ENCODE measurements at regions not wholly inside any gene's neighbourhood (a gene's known extent, or its start where the extent isn't known, plus 50 kb on each side); places are given as distances from the start of the nearest gene placed in this dataset.
"Not testable (repeated sequence)": the region's sequence is repeated elsewhere in the genome, so short reads cannot be mapped to it uniquely, and the experiment has no call there.

DNA sequence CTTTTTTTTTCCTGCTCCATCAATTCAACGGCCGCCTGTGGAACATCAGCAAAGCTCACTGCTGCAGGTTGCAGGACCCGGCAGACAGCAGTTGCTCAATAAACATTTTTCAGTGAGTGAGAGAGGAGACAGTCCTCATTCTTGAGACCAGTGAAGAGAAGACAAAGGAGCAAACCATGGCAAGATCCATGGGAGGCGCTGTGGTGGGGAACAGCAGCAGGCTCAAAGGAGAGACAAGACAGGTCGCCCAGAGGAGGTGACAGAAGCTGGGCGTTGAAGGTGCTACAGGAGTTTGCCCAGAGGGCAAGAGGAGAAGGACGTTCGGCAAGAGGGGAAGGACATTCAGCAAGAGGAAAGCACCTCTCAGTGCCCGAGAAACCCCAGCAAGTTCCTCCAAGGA, 74.5 kb upstream of the FGFR2 start:
- Histone ChIP-seq H3K9me3 (ENCODE audit: low read length) (no peaks in the 10 kb centered on the region), H3K9ac (ENCODE audit: low read length) (no peak overlapping the region), H3K79me2 (ENCODE audit: insufficient read depth, low read length) (no peaks in the 10 kb centered on the region), H2AFZ (ENCODE audit: low read length) (no peak overlapping the region), H3F3A (ENCODE audit: insufficient read depth, low read length) (no peaks in the 10 kb centered on the region), H3K36me3 (ENCODE audit: insufficient read depth, low read length) (no peaks in the 10 kb centered on the region), H4K20me1 (ENCODE audit: insufficient read depth, low read length) (no peaks in the 10 kb centered on the region), H3K4me3 (ENCODE audit: low read depth, low read length, poor library complexity, severe bottlenecking) (no peak overlapping the region), H3K27ac (ENCODE audit: low read depth, low read length, poor library complexity, severe bottlenecking) (no peak overlapping the region), H3K27me3 (ENCODE audit: insufficient read depth, low read length) (no peaks in the 10 kb centered on the region; the same call in 1 of the 2 replicates), H3K4me2 (ENCODE audit: low read length) (no peak overlapping the region), H3K9me2 (ENCODE audit: low read depth, low read length) (no peaks in the 10 kb centered on the region), H3K4me1 (ENCODE audit: insufficient read depth, low read length, severe bottlenecking) (no peaks in the 10 kb centered on the region)
- no peak for TF ChIP-seq EZH2 (IDR thresholded peaks at IDR 0.05; ENCODE audit: borderline replicate concordance, low read length)
- no peak for TF ChIP-seq CTCF (IDR thresholded peaks at IDR 0.05; ENCODE audit: low read length)

DNA sequence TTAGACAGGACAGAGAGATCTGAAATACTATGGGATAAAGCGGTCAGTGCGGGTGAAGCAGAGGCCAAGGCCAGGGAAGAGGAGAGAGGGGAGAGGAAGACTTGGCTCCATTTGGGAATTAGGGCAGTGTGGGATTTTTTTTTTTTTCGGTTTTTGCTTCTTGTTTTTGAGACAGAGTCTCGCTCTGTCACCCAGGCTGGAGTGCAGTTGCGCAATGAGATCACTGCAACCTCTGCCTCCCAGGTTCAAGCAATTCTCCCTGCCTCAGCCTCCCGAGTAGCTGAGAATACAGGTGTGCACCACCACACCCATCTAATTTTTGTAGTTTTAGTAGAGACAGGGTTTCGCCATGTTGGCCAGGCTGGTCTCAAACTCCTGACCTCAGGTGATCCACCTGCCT, 71.6 kb upstream of the FGFR2 start:
- not testable (repeated sequence) for H3K4me3 ChIP-seq (ENCODE audit: low read depth, low read length, poor library complexity, severe bottlenecking); H3K27me3 ChIP-seq (ENCODE audit: insufficient read depth, low read length); H3K9me2 ChIP-seq (ENCODE audit: low read depth, low read length); H3F3A ChIP-seq (ENCODE audit: insufficient read depth, low read length); H3K4me2 ChIP-seq (ENCODE audit: low read length); H3K36me3 ChIP-seq (ENCODE audit: insufficient read depth, low read length); H3K27ac ChIP-seq (ENCODE audit: low read depth, low read length, poor library complexity, severe bottlenecking); H3K79me2 ChIP-seq (ENCODE audit: insufficient read depth, low read length); H4K20me1 ChIP-seq (ENCODE audit: insufficient read depth, low read length); H3K9me3 ChIP-seq (ENCODE audit: low read length); H3K9ac ChIP-seq (ENCODE audit: low read length); H2AFZ ChIP-seq (ENCODE audit: low read length); H3K4me1 ChIP-seq (ENCODE audit: insufficient read depth, low read length, severe bottlenecking)

DNA sequence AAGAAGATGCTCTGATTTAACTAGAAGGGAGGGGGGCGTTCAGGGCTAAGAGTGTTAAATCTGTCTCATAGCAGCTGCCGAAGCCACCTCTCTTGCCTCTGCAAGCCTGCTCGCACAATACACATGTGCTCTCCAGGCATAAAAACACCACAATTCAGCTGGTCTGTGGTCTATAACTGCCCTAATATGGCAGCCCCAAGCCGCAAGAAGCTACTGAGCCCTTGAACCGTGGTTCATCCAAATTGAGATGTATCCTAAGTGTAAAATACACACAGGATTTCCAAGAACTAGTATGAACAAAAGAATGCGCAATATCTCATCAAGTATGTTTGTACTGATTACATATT, 70.8 kb upstream of the FGFR2 start:
- no peak for TF ChIP-seq CTCF (IDR thresholded peaks at IDR 0.05; ENCODE audit: low read length)
- no peak for TF ChIP-seq EZH2 (IDR thresholded peaks at IDR 0.05; ENCODE audit: borderline replicate concordance, low read length)
- no peaks in the 10 kb centered on the region for H3K27me3 ChIP-seq (ENCODE audit: insufficient read depth, low read length)
- no peak overlapping the region for H3K9ac ChIP-seq (ENCODE audit: low read length)
- no peak overlapping the region for H3K27ac ChIP-seq (ENCODE audit: low read depth, low read length, poor library complexity, severe bottlenecking)
- no peaks in the 10 kb centered on the region for H3K36me3 ChIP-seq (ENCODE audit: insufficient read depth, low read length)
- no peak overlapping the region for H3K4me3 ChIP-seq (ENCODE audit: low read depth, low read length, poor library complexity, severe bottlenecking)
- H3K9me3 ChIP-seq (ENCODE audit: low read length): no peaks in the 10 kb centered on the region
- H2AFZ ChIP-seq (ENCODE audit: low read length): no peak overlapping the region
- H3K4me1 ChIP-seq (ENCODE audit: insufficient read depth, low read length, severe bottlenecking): no peaks in the 10 kb centered on the region
- H3K79me2 ChIP-seq (ENCODE audit: insufficient read depth, low read length): no peaks in the 10 kb centered on the region
- H3F3A ChIP-seq (ENCODE audit: insufficient read depth, low read length): no peaks in the 10 kb centered on the region
- H3K9me2 ChIP-seq (ENCODE audit: low read depth, low read length): no peaks in the 10 kb centered on the region
- H4K20me1 ChIP-seq (ENCODE audit: insufficient read depth, low read length): no peaks in the 10 kb centered on the region
- no peak overlapping the region for H3K4me2 ChIP-seq (ENCODE audit: low read length)

DNA sequence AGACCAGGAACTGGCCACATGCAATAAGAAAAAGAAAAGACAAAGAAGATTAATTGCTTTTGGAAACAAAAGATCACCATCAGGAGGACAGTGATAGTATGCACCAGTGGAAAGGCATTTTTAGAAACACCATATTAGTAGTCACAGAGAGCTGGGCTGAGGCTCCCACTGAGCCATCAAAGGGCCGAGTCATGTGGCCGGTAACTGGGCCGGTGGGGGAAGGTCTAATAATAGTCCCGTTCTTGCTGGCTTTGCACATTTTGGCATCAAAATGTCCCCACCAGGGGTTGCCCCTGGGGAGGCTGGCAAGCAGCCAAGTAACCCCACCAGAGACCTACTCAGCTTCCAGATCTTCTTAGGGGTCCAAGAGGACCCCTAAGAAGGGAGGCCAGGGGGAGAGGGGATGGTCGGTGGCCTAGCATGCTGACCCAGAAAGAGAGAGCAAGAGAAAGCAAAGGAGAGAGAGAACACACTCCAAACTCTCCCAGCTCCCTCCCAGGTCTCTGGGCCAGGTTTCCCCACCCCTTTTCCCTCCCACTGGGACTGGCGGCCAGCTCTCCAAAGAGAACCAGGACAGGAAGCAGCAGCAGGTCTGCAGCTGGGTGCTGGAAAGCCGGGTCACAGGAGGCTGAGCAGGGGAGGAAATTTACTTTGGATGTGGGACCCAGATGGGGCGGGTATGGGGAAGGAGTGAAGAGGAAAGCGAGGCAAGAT, 70.2 kb upstream of the FGFR2 start:
- H3K9me3 ChIP-seq (ENCODE audit: low read length): no peaks in the 10 kb centered on the region

More for the DNA sequence above, 70.2 kb upstream of the FGFR2 start:
- Histone ChIP-seq H3K36me3 (ENCODE audit: insufficient read depth, low read length) (no peaks in the 10 kb centered on the region), H3K4me1 (ENCODE audit: insufficient read depth, low read length, severe bottlenecking) (no peaks in the 10 kb centered on the region), H2AFZ (ENCODE audit: low read length) (no peak overlapping the region), H3K27ac (ENCODE audit: low read depth, low read length, poor library complexity, severe bottlenecking) (no peak overlapping the region), H3K4me3 (ENCODE audit: low read depth, low read length, poor library complexity, severe bottlenecking) (no peak overlapping the region), H3K27me3 (ENCODE audit: insufficient read depth, low read length) (no peaks in the 10 kb centered on the region), H3F3A (ENCODE audit: insufficient read depth, low read length) (no peaks in the 10 kb centered on the region), H4K20me1 (ENCODE audit: insufficient read depth, low read length) (no peaks in the 10 kb centered on the region), H3K9ac (ENCODE audit: low read length) (no peak overlapping the region), H3K79me2 (ENCODE audit: insufficient read depth, low read length) (no peaks in the 10 kb centered on the region), H3K9me2 (ENCODE audit: low read depth, low read length) (no peaks in the 10 kb centered on the region), H3K4me2 (ENCODE audit: low read length) (no peak overlapping the region)
- TF ChIP-seq CTCF (IDR thresholded peaks at IDR 0.05; ENCODE audit: low read length): no peak
- TF ChIP-seq EZH2 (IDR thresholded peaks at IDR 0.05; ENCODE audit: borderline replicate concordance, low read length): no peak

Data from OCI-LY1 (cell line).